Neural progenitor cell (in vitro differentiated cells): ENCODE measurements at regions not wholly inside any gene's neighbourhood (a gene's known extent, or its start where the extent isn't known, plus 50 kb on each side); places are given as distances from the start of the nearest gene placed in this dataset.

Source experiments
- DNase-seq: peaks from one replicate; pipeline ENCODE4 v3.0.0-alpha.2; 2016; ENCODE audit warnings: low spot score
- H2AFZ ChIP-seq: fragments of 200-600 bp; sonication (generic); replicated peaks from 2 replicates; pipeline ENCODE4 v1.6.1; 2016; ENCODE audit warnings: antibody characterized with exemption
- H3F3A ChIP-seq: fragments of 200-600 bp; sonication (generic); 2 replicates; pipeline ENCODE4 v1.6.1; 2016; ENCODE audit warnings: antibody characterized with exemption, low read depth
- H3K27ac ChIP-seq: fragments of 200-600 bp; sonication (generic); 2 replicates; pipeline ENCODE4 v1.5.1; 2016; ENCODE audit warnings: mild to moderate bottlenecking
- H3K27me3 ChIP-seq: fragments of 200-600 bp; sonication (generic); 2 replicates; pipeline ENCODE4 v1.6.1; 2016; ENCODE audit warnings: mild to moderate bottlenecking, moderate library complexity
- H3K36me3 ChIP-seq: fragments of 200-600 bp; sonication (generic); 2 replicates; pipeline ENCODE4 v1.5.1; 2016
- H3K4me1 ChIP-seq: fragments of 200-600 bp; sonication (generic); 2 replicates; pipeline ENCODE4 v1.6.1; 2016; ENCODE audit warnings: mixed run types
- H3K4me2 ChIP-seq: fragments of 200-600 bp; sonication (generic); 2 replicates; pipeline ENCODE4 v1.6.1; 2016
- H3K4me3 ChIP-seq: fragments of 200-600 bp; sonication (generic); 2 replicates; pipeline ENCODE4 v1.5.1; 2016
- H3K79me2 ChIP-seq: fragments of 200-600 bp; sonication (generic); 2 replicates; pipeline ENCODE4 v1.6.1; 2016; ENCODE audit warnings: low read depth
- H3K9ac ChIP-seq: fragments of 200-600 bp; sonication (generic); 2 replicates; pipeline ENCODE4 v1.6.1; 2016
- H3K9me3 ChIP-seq: fragments of 200-600 bp; sonication (generic); 2 replicates; pipeline ENCODE4 v1.5.1; 2016; ENCODE audit warnings: low read depth
- H4K20me1 ChIP-seq: fragments of 200-600 bp; sonication (generic); 2 replicates; pipeline ENCODE4 v1.6.1; 2016; ENCODE audit warnings: low read depth
- H3K27ac Mint-ChIP-seq: 3 replicates; pipeline ENCODE4 v1.8.0; 2021; ENCODE audit warnings: mixed read lengths
- H3K27me3 Mint-ChIP-seq: 2 replicates; pipeline ENCODE4 v1.8.0; 2022; ENCODE audit warnings: low read depth, mild to moderate bottlenecking, inconsistent platforms, moderate library complexity, mixed read lengths; ENCODE audit not compliant: insufficient read depth
- H3K36me3 Mint-ChIP-seq: 3 replicates; pipeline ENCODE4 v1.8.0; 2021; ENCODE audit warnings: mixed read lengths
- H3K4me1 Mint-ChIP-seq: 3 replicates; pipeline ENCODE4 v1.8.0; 2021; ENCODE audit warnings: mixed read lengths
- H3K4me3 Mint-ChIP-seq: 3 replicates; pipeline ENCODE4 v1.8.0; 2021; ENCODE audit warnings: mild to moderate bottlenecking, moderate library complexity, mixed read lengths
- H3K9me3 Mint-ChIP-seq: 3 replicates; pipeline ENCODE4 v1.8.0; 2020; ENCODE audit warnings: mixed read lengths
- CTCF ChIP-seq: fragments of 200-600 bp; sonication (generic); IDR thresholded peaks from 2 replicates; pipeline ENCODE4 v1.5.1; 2017; ENCODE audit warnings: antibody characterized with exemption, mild to moderate bottlenecking
- EZH2 ChIP-seq: fragments of 200-600 bp; sonication (generic); IDR thresholded peaks from 2 replicates; pipeline ENCODE4 v1.6.1; 2017; ENCODE audit warnings: antibody characterized with exemption, mild to moderate bottlenecking, moderate library complexity
- EZH2phosphoT487 ChIP-seq: fragments of 200-600 bp; sonication (generic); IDR thresholded peaks from 2 replicates; pipeline ENCODE4 v1.6.1; 2017; ENCODE audit warnings: antibody characterized with exemption

DNA sequence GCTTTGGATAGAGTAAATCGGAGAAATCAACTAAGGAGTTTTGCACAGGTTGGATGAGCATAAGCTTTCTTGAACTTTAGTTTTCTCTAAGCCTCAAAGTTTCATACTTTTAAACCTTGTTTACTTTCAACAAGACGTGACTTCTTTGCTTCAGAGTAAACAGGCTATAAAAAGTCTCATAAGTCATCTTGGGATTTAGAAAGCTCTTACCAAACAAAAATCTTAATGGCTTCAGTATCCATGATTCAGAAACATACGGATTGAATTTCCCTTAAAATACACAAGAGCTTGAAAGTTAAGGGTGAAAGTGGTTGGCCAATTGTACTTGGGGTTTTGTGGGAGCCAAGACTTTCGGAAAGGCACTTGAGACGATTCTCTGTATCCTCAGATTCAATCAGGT, 270.9 kb upstream of the ANKH start:
- no peak for DNase-seq
- no peak overlapping the region for H3K9ac ChIP-seq
- Mint-ChIP-seq H3K4me1 (no peaks in the 10 kb centered on the region), H3K36me3 (no peaks in the 10 kb centered on the region), H3K27me3 (no peaks in the 10 kb centered on the region), H3K27ac (no peak overlapping the region), H3K9me3 (no peaks in the 10 kb centered on the region), H3K4me3 (no peak overlapping the region)
- H3K4me2 ChIP-seq: no peak overlapping the region
- H3K9me3 ChIP-seq: no peaks in the 10 kb centered on the region
- H3K4me3 ChIP-seq: no peak overlapping the region
- TF ChIP-seq EZH2phosphoT487 (no peak), CTCF (no peak), EZH2 (no peak)
- no peaks in the 10 kb centered on the region for H3K79me2 ChIP-seq
- no peaks in the 10 kb centered on the region for H3K27me3 ChIP-seq
- H3K4me1 ChIP-seq: no peaks in the 10 kb centered on the region
- H3K27ac ChIP-seq: no peak overlapping the region
- no peaks in the 10 kb centered on the region for H3K36me3 ChIP-seq
- no peaks in the 10 kb centered on the region for H3F3A ChIP-seq
- no peak overlapping the region for H2AFZ ChIP-seq
- no peaks in the 10 kb centered on the region for H4K20me1 ChIP-seq

DNA sequence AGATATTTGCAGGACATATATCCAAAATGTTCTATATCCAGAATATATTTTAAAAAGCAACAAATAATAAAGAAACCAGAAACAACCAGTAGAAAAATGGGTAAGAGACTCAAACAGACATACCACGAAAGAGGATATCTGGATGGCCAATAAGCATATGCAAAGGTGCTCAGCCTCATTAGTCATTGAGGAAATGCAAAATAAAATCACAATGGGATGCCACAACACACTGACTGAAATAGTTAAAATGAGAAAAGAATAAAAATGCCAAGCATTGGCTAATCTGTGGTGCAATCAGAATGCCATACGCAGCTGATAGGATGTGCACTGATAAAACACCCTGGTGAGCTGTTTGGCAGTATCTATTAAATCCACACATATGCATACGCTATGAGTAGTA, 265.8 kb upstream of the ANKH start:
- no peak for DNase-seq
- Mint-ChIP-seq H3K27me3 (no peaks in the 10 kb centered on the region), H3K27ac (no peak overlapping the region), H3K4me3 (no peak overlapping the region), H3K36me3 (no peaks in the 10 kb centered on the region), H3K9me3 (no peaks in the 10 kb centered on the region), H3K4me1 (no peaks in the 10 kb centered on the region)
- no peaks in the 10 kb centered on the region for H3K4me1 ChIP-seq
- H3K36me3 ChIP-seq: no peaks in the 10 kb centered on the region
- no peak for TF ChIP-seq EZH2phosphoT487
- no peak for TF ChIP-seq CTCF
- TF ChIP-seq EZH2: no peak
- H3K9me3 ChIP-seq: no peaks in the 10 kb centered on the region
- H3F3A ChIP-seq: no peaks in the 10 kb centered on the region
- H3K27ac ChIP-seq: no peak overlapping the region
- H3K9ac ChIP-seq: no peak overlapping the region
- H3K27me3 ChIP-seq: no peaks in the 10 kb centered on the region
- no peaks in the 10 kb centered on the region for H4K20me1 ChIP-seq
- no peaks in the 10 kb centered on the region for H3K79me2 ChIP-seq
- no peak overlapping the region for H3K4me3 ChIP-seq
- H2AFZ ChIP-seq: no peak overlapping the region
- no peak overlapping the region for H3K4me2 ChIP-seq

GRCh38 chr5:15135661-15136060, 264.1 kb upstream of the ANKH start:
- Histone ChIP-seq H3K36me3 (no peaks in the 10 kb centered on the region), H3K9ac (no peak overlapping the region), H3K4me1 (no peaks in the 10 kb centered on the region), H3K9me3 (no peaks in the 10 kb centered on the region), H3F3A (no peaks in the 10 kb centered on the region), H3K4me2 (no peak overlapping the region), H3K27ac (no peak overlapping the region), H4K20me1 (no peaks in the 10 kb centered on the region), H3K27me3 (no peaks in the 10 kb centered on the region), H3K79me2 (no peaks in the 10 kb centered on the region), H3K4me3 (no peak overlapping the region), H2AFZ (no peak overlapping the region)
- no peak overlapping the region for H3K27ac Mint-ChIP-seq
- no peaks in the 10 kb centered on the region for H3K9me3 Mint-ChIP-seq
- no peak for DNase-seq
- H3K27me3 Mint-ChIP-seq: no peaks in the 10 kb centered on the region
- no peak overlapping the region for H3K4me3 Mint-ChIP-seq
- H3K36me3 Mint-ChIP-seq: no peaks in the 10 kb centered on the region
- H3K4me1 Mint-ChIP-seq: no peaks in the 10 kb centered on the region
- TF ChIP-seq EZH2: no peak
- TF ChIP-seq CTCF: no peak
